Astrocyte of the spinal cord (primary cell): ENCODE measurements at regions not wholly inside any gene's neighbourhood (a gene's known extent, or its start where the extent isn't known, plus 50 kb on each side); places are given as distances from the start of the nearest gene placed in this dataset.

ENCODE experiments used
- DNase-seq: peaks from one replicate; pipeline ENCODE4 v3.0.0; 2011; ENCODE audit warnings: low read depth, low spot score
- H3K4me3 ChIP-seq: 2 replicates; pipeline ENCODE4 v1.5.1; 2011; ENCODE audit warnings: low read depth, mild to moderate bottlenecking, low read length, moderate library complexity
- CTCF ChIP-seq: IDR thresholded peaks from 2 replicates; pipeline ENCODE4 v1.5.1; 2012; ENCODE audit warnings: low read depth, mild to moderate bottlenecking, low read length, inconsistent platforms
- in situ Hi-C: cut with HindIII; loops from 2 replicates; pipeline ENCODE4 v1.10.0; 2017; ENCODE audit warnings: low sequenced_read_pairs

- DNase-seq: peak; percentile 29
- in situ Hi-C loops: no loop called here
- no peak overlapping the region for H3K4me3 ChIP-seq
- no peak for TF ChIP-seq CTCF
Observed at GRCh38 chr10:3354174-3354900, 181.8 kb upstream of the PITRM1 start.

DNA sequence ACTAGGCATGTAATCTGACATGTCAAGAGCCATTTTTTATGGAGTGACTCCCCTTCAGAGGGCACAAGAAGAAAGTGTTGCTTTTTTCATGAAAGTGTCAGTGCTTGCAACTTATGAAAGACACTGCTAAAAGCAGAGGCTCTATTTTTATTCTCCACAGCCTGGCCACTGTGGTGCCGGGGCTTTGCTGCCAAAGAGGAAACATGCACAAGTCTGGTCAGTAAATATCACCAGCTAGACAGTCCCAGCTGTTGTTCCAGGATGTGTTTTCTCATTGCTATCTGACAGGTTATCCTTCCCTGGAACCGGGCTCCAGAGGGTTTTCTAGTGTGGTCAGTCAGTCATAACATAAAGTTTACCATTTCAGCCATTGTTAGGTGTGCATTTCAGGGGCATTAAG is 180.7 kb upstream of the PITRM1 start:
- in situ Hi-C loops: no loop called here
- TF ChIP-seq CTCF: no peak
- DNase-seq: no peak
- no peak overlapping the region for H3K4me3 ChIP-seq

DNA sequence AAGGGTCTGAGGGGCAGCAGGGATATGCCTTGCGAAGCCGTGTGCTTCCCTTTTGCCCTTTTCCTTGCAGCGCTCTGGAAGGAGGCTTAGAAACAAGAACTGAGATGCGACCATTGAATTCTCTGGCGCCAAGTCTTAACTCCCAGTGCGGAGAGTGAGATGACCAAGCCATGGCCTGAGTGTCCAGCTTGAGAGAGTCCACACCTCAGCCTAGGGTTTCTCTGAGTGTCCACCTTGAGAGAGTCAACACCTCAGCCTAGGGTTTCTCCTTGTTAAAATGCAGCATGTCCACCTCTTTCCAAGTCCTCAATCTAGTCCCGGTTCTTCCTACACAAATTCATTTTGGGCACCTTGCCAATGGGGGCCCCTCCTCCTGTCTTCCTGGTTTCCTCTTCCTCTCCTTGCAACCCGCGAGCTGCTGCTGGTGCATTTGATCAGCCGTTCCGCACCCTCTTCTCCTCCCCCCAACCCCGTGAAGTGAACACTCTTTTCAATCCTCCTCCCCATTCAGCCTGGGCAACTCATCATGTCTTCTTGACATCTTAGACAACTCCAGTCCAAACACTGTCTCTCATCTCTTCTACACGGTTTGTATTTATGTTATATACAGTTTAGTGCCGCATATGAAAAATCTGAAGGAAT is 178.2 kb upstream of the PITRM1 start:
- in situ Hi-C loops: no loop called here

DNA sequence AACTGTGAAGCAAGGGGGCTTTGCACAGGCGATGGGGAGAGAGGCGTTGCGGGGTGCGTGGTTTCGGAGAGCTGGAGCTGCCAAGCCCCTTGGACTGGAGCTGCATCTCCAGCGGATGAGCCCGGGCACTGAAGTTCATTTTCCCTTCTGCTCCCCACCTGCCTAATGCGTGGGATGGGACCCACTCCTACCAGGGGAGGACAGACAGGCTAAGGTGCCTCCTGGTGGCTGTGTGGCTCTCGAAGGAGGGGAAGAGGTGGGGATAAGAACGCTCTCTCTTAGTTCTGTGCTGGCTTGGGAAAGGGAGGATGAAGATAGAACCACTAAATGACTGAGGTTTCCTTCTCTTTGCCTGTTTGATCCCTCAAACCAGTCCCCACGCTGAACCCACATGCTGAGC is 177.6 kb upstream of the PITRM1 start:
- DNase-seq: no peak
- in situ Hi-C loops: no loop called here
- no peak overlapping the region for H3K4me3 ChIP-seq
- TF ChIP-seq CTCF: no peak

More for the DNA sequence above, 178.2 kb upstream of the PITRM1 start:
- no peak overlapping the region for H3K4me3 ChIP-seq
- DNase-seq: no peak
- TF ChIP-seq CTCF: no peak

DNA sequence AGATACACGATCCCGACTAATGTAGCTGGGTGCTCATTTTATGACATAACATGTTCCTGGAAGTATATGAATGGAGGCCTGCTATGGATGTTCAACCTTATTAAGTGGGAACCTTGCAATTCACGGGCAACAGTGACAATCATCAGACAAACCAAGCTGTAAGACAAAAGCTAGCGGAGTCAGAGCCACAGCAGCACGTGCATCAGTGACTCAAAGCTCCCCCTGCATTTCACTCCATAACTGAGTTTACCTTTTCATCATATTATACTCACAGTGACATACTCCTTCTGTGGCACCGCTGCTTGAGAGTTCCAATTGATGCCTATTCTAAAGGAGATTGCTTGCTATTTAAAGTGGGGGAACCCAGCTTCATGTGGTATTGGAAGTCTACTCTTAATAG is 176.0 kb upstream of the PITRM1 start:
- no peak overlapping the region for H3K4me3 ChIP-seq
- no peak for TF ChIP-seq CTCF
- no peak for DNase-seq
- in situ Hi-C loops: no loop called here

- no peak for TF ChIP-seq CTCF
- H3K4me3 ChIP-seq: no peak overlapping the region
- in situ Hi-C loops: no loop called here
- DNase-seq: no peak
Observed at GRCh38 chr10:3347413-3348182, 175.0 kb upstream of the PITRM1 start.
